Astrocyte (in vitro differentiated cells and primary cell): ENCODE measurements at regions not wholly inside any gene's neighbourhood (a gene's known extent, or its start where the extent isn't known, plus 50 kb on each side); places are given as distances from the start of the nearest gene placed in this dataset.

Experiments
- DNase-seq: peaks from one replicate; pipeline ENCODE4 v3.0.0-alpha.2; 2010; ENCODE audit warnings: low read depth
- FAIRE-seq: peaks from 2 replicates; lab custom pipeline; 2011; peaks lifted over from hg19 to GRCh38; lab: Jason Lieb, UNC
- H2AFZ ChIP-seq: 2 replicates; pipeline ENCODE4 v1.6.0; 2012; ENCODE audit warnings: low read depth, low read length, inconsistent platforms
- H3K27ac ChIP-seq: 2 replicates; pipeline ENCODE4 v1.5.1; 2011; ENCODE audit warnings: low read depth, low read length, inconsistent platforms
- H3K27me3 ChIP-seq: 2 replicates; pipeline ENCODE4 v1.6.0; 2011; ENCODE audit warnings: low read length, inconsistent platforms; ENCODE audit not compliant: insufficient read depth
- H3K36me3 ChIP-seq: 2 replicates; pipeline ENCODE4 v1.5.1; 2011; ENCODE audit warnings: low read length, inconsistent platforms; ENCODE audit not compliant: insufficient read depth
- H3K4me1 ChIP-seq: 2 replicates; pipeline ENCODE4 v1.5.1; 2011; ENCODE audit warnings: low read length, inconsistent platforms; ENCODE audit not compliant: insufficient read depth
- H3K4me2 ChIP-seq: 2 replicates; pipeline ENCODE4 v1.6.0; 2012; ENCODE audit warnings: low read length, inconsistent platforms
- H3K4me3 ChIP-seq: 2 replicates; pipeline ENCODE4 v1.5.1; 2011; ENCODE audit warnings: low read depth, mild to moderate bottlenecking, low read length, inconsistent platforms; ENCODE audit not compliant: insufficient read depth
- H3K79me2 ChIP-seq: 2 replicates; pipeline ENCODE4 v1.6.0; 2012; ENCODE audit warnings: mild to moderate bottlenecking, low read length, inconsistent platforms; ENCODE audit not compliant: insufficient read depth
- H3K9ac ChIP-seq: 2 replicates; pipeline ENCODE4 v1.6.0; 2012; ENCODE audit warnings: mild to moderate bottlenecking, low read length, inconsistent platforms
- H3K9me3 ChIP-seq: 2 replicates; pipeline ENCODE4 v1.5.1; 2012; ENCODE audit warnings: low read depth, mild to moderate bottlenecking, low read length, inconsistent platforms; ENCODE audit not compliant: insufficient read depth
- H4K20me1 ChIP-seq: 2 replicates; pipeline ENCODE4 v1.6.0; 2012; ENCODE audit warnings: low read length, inconsistent platforms; ENCODE audit not compliant: insufficient read depth
- H3K27ac Mint-ChIP-seq: one replicate; pipeline ENCODE4 v1.8.0; 2021; ENCODE audit warnings: mild to moderate bottlenecking, mixed read lengths; ENCODE audit not compliant: unreplicated experiment
- H3K27me3 Mint-ChIP-seq: one replicate; pipeline ENCODE4 v1.8.0; 2021; ENCODE audit warnings: low read depth, mixed read lengths; ENCODE audit not compliant: unreplicated experiment
- H3K36me3 Mint-ChIP-seq: one replicate; pipeline ENCODE4 v1.8.0; 2021; ENCODE audit warnings: low read depth, mixed read lengths; ENCODE audit not compliant: unreplicated experiment
- H3K4me1 Mint-ChIP-seq: one replicate; pipeline ENCODE4 v1.8.0; 2021; ENCODE audit warnings: low read depth, mixed read lengths; ENCODE audit not compliant: unreplicated experiment
- H3K4me3 Mint-ChIP-seq: one replicate; pipeline ENCODE4 v1.8.0; 2021; ENCODE audit warnings: mild to moderate bottlenecking, moderate library complexity, mixed read lengths; ENCODE audit not compliant: unreplicated experiment
- H3K9me3 Mint-ChIP-seq: one replicate; pipeline ENCODE4 v1.8.0; 2021; ENCODE audit warnings: mild to moderate bottlenecking, mixed read lengths; ENCODE audit not compliant: unreplicated experiment
- EZH2 ChIP-seq: IDR thresholded peaks from 2 replicates; pipeline ENCODE4 v1.6.1; 2012; ENCODE audit warnings: mild to moderate bottlenecking, low read length, inconsistent platforms; ENCODE audit not compliant: insufficient read depth
- TF ChIP-seq, protein P1 (sequence below): IDR thresholded peaks from 2 replicates; pipeline ENCODE4 v1.5.1; 2011; ENCODE audit warnings: low read depth, mild to moderate bottlenecking, inconsistent platforms, low read length, moderate library complexity; ENCODE audit not compliant: insufficient read depth

DNA sequence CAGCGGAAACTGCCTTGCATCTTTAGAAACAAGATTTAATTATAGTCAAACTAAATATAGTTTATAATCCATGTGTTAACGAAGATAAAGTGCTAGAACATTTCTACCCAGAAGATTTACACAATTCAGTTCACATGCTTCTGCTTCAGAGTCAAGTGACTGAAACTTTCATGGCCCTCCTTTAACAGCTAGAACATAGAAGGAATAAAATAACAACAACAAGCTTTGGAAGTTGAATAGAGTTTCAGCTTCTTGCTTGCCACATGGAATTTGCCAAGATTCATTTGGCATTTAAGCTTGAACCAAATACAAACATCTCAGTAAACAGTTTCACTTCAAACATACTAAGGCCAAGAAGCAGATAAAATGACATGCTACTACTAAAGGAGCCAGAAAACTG, 676.3 kb upstream of the ANO3 start:
- no peak overlapping the region for H3K4me2 ChIP-seq
- H3K4me1 Mint-ChIP-seq, result no peaks in the 10 kb centered on the region
- H3K27ac ChIP-seq, result no peak overlapping the region
- H3K27me3 ChIP-seq, result no peaks in the 10 kb centered on the region
- no peak overlapping the region for H3K4me3 Mint-ChIP-seq
- no peak overlapping the region for H2AFZ ChIP-seq
- no peak for DNase-seq
- no peaks in the 10 kb centered on the region for H3K9me3 Mint-ChIP-seq
- no peak overlapping the region for H3K27ac Mint-ChIP-seq
- no peaks in the 10 kb centered on the region for H3K9me3 ChIP-seq
- TF ChIP-seq, protein P1, sequence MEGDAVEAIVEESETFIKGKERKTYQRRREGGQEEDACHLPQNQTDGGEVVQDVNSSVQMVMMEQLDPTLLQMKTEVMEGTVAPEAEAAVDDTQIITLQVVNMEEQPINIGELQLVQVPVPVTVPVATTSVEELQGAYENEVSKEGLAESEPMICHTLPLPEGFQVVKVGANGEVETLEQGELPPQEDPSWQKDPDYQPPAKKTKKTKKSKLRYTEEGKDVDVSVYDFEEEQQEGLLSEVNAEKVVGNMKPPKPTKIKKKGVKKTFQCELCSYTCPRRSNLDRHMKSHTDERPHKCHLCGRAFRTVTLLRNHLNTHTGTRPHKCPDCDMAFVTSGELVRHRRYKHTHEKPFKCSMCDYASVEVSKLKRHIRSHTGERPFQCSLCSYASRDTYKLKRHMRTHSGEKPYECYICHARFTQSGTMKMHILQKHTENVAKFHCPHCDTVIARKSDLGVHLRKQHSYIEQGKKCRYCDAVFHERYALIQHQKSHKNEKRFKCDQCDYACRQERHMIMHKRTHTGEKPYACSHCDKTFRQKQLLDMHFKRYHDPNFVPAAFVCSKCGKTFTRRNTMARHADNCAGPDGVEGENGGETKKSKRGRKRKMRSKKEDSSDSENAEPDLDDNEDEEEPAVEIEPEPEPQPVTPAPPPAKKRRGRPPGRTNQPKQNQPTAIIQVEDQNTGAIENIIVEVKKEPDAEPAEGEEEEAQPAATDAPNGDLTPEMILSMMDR, result no peak
- no peak for TF ChIP-seq EZH2
- no peaks in the 10 kb centered on the region for H3K79me2 ChIP-seq
- H4K20me1 ChIP-seq, result no peaks in the 10 kb centered on the region
- FAIRE-seq, result no peak
- no peaks in the 10 kb centered on the region for H3K36me3 Mint-ChIP-seq
- H3K36me3 ChIP-seq, result no peaks in the 10 kb centered on the region
- no peak overlapping the region for H3K9ac ChIP-seq
- no peaks in the 10 kb centered on the region for H3K4me1 ChIP-seq
- no peaks in the 10 kb centered on the region for H3K27me3 Mint-ChIP-seq
- no peak overlapping the region for H3K4me3 ChIP-seq

DNA sequence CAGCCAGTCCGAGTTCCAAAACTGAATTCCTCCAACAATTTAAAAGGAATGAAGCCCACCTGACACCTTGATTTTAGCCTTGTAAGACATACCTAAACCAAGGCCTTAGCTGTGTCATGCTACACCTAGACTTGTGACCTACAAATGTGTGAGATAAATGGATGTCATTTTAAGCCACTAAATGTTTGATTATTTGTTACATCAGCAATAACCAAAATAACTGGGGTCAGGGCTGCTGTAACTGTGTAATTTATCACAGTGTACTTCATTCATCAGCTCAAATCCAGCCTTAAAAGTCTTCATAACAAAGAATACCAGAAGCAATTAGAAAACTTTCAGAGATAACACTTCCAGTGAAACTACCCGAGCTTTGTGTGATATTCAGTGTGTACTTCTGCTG, 673.0 kb upstream of the ANO3 start:
- TF ChIP-seq EZH2, result no peak
- TF ChIP-seq, protein P1, result no peak
- no peaks in the 10 kb centered on the region for H4K20me1 ChIP-seq
- DNase-seq, result no peak
- H3K9ac ChIP-seq, result no peak overlapping the region
- no peak overlapping the region for H3K4me2 ChIP-seq
- H3K9me3 ChIP-seq, result no peaks in the 10 kb centered on the region
- Mint-ChIP-seq H3K36me3 (no peaks in the 10 kb centered on the region), H3K4me1 (no peaks in the 10 kb centered on the region), H3K27me3 (no peaks in the 10 kb centered on the region), H3K4me3 (no peak overlapping the region), H3K9me3 (no peaks in the 10 kb centered on the region), H3K27ac (no peak overlapping the region)
- no peak overlapping the region for H3K4me3 ChIP-seq
- H3K79me2 ChIP-seq, result no peaks in the 10 kb centered on the region
- H2AFZ ChIP-seq, result no peak overlapping the region
- no peak for FAIRE-seq
- no peaks in the 10 kb centered on the region for H3K4me1 ChIP-seq
- no peak overlapping the region for H3K27ac ChIP-seq
- no peaks in the 10 kb centered on the region for H3K36me3 ChIP-seq
- H3K27me3 ChIP-seq, result no peaks in the 10 kb centered on the region

DNA sequence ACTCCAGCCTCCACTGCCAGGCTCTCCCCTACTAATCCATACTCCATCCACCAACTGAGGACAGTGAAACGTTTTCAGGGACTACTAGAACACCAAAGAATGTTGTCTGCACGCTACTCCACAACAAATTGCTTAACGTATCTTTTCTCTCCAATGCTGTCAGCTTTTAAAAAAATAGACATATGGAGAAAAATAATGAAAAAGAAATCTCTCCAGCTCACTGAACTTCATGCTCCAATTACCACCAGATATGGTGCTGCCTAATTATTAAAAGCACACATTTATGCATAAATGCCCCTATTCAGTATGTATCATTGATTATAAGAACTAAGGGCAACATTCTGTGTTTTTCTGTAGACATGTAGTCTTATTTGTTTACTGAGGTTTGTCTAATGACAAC, 672.2 kb upstream of the ANO3 start:
- Mint-ChIP-seq H3K4me3 (no peak overlapping the region), H3K27ac (no peak overlapping the region), H3K36me3 (no peaks in the 10 kb centered on the region), H3K4me1 (no peaks in the 10 kb centered on the region), H3K27me3 (no peaks in the 10 kb centered on the region), H3K9me3 (no peaks in the 10 kb centered on the region)
- no peak for FAIRE-seq
- Histone ChIP-seq H2AFZ (no peak overlapping the region), H4K20me1 (no peaks in the 10 kb centered on the region), H3K4me2 (no peak overlapping the region), H3K9me3 (no peaks in the 10 kb centered on the region), H3K4me1 (no peaks in the 10 kb centered on the region), H3K79me2 (no peaks in the 10 kb centered on the region), H3K27ac (no peak overlapping the region), H3K36me3 (no peaks in the 10 kb centered on the region), H3K4me3 (no peak overlapping the region), H3K27me3 (no peaks in the 10 kb centered on the region), H3K9ac (no peak overlapping the region)
- no peak for DNase-seq
- no peak for TF ChIP-seq EZH2
- TF ChIP-seq, protein P1, result no peak
